HG03575 (cell line): ENCODE measurements at regions not wholly inside any gene's neighbourhood (a gene's known extent, or its start where the extent isn't known, plus 50 kb on each side); places are given as distances from the start of the nearest gene placed in this dataset.

Experiments
- ATAC-seq: cut with Tn5 transposase; IDR thresholded peaks from one replicate; pipeline ENCODE4 v1.9.1; 2021; ENCODE audit not compliant: unreplicated experiment, insufficient number of reproducible peaks, low FRiP score; ENCODE audit errors: extremely low read depth

DNA sequence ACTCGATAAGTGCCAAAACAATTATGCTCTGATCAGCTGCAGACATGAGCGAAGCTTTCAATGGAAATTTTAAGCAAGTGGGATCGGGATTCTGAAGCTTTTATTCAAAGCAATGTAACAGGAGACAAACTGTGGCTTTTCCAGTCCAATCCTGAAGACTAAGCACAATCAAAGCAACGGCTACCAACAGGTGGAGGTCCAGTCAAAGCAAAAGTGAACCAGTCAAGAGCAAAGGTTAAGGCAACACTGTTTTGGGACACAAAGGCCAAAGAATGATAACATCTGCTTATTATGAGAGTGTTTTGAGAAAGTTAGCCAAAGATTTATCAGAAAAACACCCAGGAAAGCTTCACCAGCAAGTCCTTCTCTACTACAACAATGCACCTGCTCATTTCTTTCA, 170.1 kb downstream of the SEC16B start:
- ATAC-seq = no peak

DNA sequence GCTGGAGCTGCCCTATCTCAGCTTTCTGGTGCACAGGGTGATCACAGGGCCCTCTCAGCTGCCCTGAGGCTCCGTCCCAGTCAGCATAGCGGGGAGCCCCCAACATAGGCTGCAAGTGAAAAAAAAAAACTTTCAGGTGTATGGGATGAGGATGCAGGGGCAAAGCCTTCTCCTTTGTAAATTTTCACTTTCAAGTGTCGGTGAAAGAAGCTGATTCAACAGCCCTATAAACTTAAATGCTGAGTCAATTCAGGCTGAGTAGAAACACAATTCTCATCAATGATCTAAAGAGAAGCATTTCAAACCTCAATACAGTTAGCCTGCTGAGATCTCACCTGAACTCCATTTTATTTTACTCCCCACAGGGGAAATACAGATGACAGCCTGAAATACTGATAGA, 171.2 kb downstream of the SEC16B start:
- ATAC-seq = no peak

DNA sequence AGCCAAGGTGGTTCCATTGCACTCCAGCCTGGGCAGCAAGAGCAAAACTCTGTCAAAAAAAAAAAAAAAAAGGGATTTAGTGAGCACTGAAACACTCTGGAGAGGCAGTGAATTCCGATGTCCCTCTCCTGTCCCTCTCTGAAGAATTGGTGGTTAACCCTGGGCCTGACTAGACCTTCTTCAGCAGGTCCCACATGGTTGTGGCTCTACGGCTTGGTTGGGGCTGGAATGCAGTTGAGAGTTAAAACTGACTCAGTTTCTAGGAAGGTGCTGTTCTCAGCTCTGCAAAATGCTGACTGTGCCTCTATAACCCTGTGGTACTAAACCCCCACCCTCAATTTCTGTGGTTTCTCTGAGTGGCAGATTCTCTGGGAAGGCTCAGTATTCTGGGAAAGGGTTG, 173.3 kb downstream of the SEC16B start:
- ATAC-seq = no peak

DNA sequence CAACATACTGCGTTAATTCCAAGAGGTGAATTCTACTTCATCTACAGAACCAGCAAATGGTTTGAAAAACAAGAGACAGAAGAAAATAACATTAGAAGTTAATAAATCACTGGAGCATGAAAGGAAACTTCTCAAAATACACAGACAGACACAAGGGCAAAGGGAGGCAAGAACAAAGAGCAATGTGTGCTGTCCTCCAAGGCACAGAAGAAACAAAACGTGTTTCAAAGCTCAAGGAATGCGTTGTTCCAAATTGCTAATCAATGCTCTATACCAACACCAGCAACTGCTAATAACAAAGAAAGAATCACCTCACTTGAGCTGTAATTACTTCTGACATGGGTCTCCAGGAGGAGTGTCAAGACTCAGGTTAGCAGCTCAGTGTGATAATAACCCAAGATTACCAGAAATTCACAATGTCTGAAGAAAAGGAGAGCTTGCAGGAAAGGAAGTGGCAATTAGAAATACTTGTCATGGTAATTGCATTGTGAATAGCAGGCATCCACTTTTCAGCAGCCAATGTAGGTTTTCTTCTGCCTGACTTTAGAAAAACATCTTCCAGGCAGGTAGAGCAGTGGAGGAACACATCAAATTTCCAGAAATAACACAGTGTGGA, 175.4 kb downstream of the SEC16B start:
- ATAC-seq = no peak

DNA sequence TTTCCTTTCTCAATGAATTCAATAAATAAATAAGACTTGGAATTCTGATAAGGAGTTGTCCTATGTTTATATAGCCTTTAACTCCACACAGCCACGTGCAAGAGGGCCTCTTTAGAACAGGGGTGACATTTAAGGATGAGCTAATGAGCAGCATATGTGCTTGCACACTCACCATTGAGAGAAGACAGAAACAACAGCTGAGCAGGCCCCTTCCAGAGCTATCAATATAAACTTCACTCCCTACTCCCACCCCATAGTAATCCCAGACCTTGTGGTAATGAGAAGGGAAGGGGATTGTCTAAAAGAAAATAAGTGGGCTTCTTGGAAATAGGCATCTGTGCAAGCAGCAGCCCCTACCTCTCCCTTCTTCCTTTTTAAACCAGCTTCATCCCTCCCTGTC, 176.0 kb downstream of the SEC16B start:
- ATAC-seq = no peak

DNA sequence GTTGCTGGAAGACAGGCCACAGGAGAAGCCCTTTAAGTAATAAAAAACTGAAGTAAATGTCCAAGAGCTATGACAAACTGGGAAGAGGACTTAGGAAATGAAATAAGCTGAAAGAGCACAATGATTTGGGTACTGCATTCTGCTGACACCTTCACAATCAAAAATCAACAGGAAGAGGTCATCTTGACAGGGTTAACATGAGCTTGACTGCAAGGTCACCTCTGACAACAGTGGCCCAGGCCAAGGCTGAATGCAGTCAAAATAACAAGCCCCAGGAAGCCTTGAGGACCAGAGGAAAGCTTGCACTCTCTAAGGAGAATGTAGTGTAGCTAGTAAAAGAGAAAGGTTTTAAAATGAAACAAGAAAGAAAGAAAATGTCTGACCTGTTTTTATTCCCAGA, 179.3 kb downstream of the SEC16B start:
- no peak for ATAC-seq

DNA sequence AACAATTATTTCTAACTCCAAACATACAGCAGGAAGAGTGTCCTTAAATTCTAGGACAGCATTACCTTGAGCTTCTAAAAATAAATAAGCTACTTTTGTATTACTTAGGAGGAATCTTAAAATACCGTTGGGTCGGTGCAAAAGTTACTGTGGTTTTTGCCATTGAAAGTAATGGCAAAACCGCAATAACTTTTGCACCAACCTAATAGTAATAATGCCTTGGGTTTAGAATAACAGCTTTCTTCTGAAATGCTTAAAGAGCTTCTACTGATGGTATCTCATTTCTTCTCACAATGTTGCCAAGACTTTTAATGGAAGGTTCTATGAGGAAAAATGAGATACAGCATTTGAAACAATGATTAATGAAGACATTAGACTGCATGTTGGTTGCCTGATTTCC, 179.9 kb downstream of the SEC16B start:
- ATAC-seq = no peak

DNA sequence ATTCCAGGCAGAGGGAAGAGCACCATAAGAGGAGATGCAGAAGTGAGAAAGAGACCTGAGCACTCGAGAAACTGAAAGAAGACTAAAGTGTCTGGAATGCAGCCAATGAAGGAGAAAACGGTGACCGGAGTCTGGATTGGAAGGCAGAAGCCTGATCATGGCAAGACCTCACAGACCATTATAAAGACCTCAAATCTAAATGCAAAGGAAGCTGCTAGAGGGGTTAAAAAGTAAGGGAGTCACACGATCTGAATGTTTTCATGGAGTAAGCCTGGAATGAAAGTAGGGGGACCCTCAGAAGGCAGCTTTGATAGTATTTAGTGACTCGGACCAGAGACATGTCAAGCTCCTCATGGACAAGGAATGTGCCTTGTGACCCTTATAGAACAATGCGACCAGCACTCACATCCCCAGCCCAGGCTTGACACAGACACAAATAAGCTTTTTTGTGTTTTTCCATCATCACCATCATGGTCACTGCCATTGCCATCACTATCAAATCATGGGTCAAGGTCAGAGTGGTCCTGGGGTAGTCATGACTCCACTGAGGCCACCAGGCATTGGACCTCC, 183.6 kb downstream of the SEC16B start:
- no peak for ATAC-seq

DNA sequence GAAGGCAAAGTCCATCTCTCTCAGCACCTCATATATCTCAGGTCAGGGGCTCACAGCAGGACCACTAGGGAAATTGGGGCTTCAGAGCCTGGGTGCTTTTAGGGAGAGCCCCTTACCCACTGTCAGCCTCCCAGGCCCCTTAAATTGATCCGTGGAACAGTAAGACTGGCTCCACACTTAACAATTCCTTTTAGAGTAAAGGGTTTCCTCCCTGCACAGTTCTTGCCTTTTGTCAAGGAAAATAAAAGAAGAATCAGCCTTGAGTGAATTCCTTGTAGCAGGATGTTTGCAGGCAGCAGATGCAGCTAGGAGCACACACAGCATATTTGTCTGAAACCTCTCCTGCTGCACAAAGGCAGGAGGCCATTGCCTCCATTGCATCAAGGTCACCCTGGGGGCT, 184.9 kb downstream of the SEC16B start:
- no peak for ATAC-seq

DNA sequence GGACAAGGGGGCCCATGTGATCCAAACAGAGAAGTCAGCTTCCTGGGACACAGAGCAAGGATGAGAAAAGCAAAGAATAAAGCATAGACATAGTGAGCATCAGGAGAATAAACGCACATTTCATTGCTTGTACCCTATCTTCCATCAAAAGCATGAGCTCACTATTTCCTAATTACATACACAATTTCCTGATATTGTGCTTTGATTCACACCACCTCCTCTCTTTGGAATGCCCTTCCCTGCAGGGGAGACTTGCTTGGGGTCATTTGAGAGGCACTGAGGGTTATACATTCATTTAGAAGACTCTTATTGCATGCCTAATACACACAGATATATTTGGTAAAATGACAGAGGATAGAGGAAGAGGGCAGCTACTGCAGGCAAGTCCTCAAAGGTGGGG, 185.4 kb downstream of the SEC16B start:
- no peak for ATAC-seq

DNA sequence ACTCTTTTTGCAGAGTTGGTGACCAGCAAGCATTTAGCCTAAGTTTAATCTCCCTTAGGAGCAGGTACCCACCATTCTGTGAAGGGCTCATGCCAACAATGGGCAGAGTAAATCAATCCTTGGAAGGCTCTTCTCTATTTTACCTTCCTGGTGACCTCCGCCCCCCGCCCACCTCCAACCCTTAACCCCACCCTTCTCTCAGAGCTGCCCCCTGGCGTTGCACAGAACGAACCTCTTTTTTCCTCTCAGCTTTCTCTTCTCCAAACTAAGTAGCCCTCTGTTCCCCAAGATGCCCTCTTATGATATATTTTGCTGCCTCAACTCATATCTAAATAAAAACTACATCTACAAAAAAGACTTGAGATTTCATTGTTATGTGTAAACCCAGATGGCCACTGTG, 186.8 kb downstream of the SEC16B start:
- ATAC-seq = no peak

DNA sequence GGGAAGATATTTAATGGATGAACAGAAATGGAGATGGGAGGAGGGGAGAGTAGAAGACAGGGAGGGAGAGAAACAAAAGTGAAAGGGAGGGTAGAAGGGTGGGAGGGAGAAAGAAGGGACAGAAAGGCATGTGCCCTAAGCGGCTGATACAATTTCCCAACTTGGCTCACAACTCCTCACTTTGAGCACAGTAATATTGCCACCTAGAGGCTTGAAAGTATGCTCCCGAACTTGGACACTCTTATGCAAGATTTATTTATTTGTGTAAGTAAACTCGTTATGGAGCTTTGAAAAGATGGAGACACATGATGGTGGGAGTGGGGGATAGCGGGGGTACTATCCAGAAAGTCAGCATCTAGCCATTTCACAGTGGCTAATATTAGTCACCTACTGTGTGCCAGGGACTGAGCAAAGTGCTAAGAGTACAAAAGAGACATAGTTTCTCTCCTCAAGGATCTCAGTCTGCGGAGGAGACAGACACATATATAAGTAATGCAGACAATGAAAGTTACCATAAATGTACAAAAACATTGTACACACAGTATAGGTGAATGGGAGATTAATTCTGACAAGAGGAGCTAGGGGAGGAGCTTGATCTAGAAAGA, 189.7 kb downstream of the SEC16B start:
- no peak for ATAC-seq

DNA sequence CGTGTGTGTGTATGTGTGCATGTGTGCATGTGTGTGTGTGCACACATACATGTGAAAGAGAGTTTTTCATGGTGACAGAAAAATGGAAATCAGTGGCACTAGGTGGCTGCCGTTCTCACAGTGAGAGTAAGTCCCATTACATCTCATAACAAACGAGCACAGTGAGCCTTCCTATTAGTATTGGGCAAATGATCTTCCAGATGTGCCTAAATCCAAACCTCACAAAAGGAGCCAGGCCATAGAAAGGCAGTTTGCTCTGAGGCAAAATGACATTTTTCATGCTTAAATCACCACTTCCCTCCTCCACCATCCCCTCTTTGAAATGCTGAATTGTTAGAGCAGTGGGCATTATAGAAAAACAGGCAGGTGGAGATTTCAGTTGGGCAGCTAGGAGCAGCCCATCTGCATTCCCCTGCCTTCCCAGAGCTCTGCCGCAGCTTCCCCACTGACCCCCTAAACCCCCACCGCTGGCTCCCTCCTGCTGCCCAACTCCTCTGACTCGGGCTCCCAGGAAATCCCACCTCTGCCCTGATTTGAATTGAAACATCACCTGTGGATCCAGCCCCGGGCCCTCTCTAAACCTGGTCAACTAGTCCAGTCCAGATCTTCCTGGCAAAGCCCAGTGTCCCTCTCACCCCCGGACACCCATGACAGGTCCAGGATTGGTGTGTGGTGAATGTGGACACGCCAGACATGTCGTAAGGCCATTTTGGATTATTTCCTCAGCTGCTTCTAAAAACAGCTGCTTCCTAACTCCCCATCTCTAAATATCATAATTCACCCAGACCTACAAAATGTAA, 190.5 kb downstream of the SEC16B start:
- no peak for ATAC-seq

DNA sequence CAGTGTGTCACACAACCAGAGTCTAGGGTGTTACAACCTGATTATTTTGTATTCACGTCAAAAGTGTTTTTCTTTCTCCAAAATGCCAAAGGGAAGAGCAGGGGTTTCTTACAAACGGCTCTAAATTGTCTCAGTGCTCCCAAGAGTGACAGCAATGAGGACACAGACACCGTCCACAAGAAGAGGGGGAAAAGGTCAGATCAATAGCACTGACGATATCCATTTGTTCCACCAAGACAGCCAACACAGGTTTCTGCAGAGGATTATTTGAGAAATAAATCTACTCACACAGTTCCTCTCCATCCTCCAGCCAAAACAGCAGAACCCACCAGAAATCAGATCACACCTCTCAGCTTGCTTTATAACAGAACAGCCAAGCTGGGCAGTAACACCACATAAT, 193.9 kb downstream of the SEC16B start:
- no peak for ATAC-seq

DNA sequence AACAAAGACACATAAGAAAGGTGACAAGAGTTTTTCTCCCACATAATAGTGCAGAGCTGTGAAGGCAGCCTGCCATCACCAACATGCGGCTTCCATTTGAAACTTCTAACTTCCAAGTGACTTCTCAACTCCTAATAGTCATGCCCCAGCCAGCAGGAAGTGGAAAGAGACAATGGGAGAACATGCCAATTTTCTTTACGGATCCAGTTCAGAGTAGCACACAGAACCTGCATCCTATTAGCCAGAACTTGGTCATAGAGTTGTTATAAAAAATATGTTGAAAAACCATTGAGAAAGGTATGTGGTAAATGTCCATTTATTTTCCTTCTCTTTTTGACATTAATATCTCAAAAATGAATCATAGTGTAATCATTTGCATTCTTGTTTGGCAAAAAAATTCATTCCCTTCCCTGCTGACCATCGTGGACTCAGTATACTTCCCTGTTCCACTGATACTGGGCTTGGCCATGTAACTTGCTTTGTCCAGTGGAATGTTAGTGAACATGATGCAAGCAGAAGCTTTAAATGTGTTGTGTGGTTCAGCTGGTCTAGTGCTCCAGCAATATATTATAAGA, 197.4 kb downstream of the SEC16B start:
- no peak for ATAC-seq

DNA sequence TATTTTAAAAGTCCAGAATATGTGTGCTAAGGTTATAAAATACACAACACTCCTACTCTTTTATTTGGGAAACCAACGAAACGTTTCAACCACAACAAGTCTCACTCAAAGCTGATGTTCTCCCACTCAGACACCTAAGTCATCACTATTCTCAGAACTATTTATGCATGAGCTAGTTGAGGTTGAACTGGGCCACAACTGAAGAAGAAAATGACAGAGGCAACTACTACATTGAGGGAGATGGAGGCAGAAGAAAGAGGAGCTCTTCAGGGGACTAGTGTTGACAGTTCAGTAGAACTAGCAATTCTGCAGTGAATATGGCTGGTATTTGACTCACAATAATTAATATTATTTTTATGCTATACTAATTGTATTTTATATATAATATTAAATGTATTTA, 198.2 kb downstream of the SEC16B start:
- no peak for ATAC-seq

DNA sequence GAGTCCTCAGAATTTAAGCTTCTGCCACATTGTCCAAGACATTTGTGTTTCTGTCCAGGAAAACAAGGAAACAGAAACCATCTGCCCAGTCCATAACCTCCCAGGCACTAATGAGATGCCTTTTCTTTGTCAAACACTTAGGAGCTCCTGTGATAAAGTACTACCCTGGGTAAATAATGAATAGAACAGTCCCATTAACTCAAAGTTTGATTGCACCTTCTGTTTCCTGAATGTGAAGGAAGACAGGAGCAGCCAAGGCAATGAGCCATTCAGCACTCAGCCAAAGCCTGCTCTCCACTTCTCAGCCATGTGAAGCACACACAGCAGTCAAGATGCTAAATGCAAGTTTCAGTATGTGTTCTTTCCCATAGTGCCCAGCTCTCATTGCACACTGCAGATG, 199.8 kb downstream of the SEC16B start:
- no peak for ATAC-seq

DNA sequence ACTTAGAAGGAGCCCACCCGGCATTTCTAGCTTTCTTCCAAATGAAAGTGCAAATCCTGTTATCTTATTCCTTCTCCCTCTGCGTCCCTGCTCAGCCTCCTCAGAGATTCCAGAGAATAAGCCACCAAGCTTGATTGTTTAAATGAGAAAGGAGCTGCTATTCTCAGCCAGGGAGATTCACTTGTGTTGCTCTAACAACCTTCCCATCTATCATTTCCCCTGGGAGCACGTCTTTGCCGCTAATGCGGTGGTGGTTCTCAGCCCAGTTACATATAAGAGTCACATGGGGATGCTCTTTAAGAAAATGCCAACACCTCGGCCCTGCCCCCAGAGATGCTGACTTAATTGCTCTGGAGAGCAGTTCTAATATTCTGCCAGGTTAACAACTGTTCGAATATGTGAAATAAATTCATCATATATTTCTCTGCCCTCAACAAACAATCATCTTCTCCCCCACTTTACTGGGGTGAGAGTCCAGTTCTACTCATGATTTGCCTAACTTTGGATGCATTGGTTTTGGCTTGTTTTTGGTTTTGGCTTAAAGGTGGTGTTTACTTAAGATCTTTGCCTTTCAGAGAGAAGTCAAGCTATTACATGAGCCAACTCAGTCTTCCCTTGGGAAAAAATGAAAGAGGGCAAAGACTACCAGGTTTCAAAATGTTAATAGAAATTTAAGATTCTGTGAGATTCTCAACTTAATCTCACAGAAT, 213.9 kb downstream of the SEC16B start:
- ATAC-seq = no peak

DNA sequence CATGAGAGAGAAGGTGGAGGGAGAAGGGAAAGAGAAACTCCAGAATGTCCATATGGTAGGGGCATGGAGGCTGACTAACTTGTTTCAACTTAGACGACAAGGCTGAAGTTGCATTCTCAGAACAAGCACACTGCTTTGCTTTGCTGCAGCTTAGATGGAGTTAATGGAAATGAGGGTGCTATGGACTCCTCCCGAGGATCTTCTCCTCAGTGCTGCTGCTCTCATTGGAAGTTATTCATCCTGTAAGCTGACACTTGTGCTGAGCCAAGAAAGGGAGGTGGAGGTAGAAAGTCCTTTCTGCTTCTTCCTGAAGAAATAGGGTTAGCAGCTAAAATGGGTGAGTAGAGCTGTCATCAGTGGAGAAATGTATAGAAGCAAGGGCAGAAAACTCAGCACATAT, 215.3 kb downstream of the SEC16B start:
- ATAC-seq = no peak
